Heart left ventricle (tissue), 16 donors: ENCODE measurements at regions not wholly inside any gene's neighbourhood (a gene's known extent, or its start where the extent isn't known, plus 50 kb on each side); places are given as distances from the start of the nearest gene placed in this dataset.

Experiments used
- ATAC-seq, 4 donors: fragments of 200-7000 bp; cut with Tn5 transposase; one replicate each; pipeline ENCODE4 v1.9.1; 2020 to 2022; ENCODE audit warnings: moderate library complexity in 4 of 4, mild to moderate bottlenecking in 3 of 4, moderate number of reproducible peaks in 1 of 4
- DNase-seq, 5 donors: peaks; one replicate each; pipeline ENCODE4 v3.0.0-alpha.2; 2020
- H3K27ac ChIP-seq, 12 donors: fragments of 200-600 bp; sonication (generic) in 4 of 12; one replicate each; pipeline versions ENCODE4 v1.5.0 to v1.8.0; 2016 to 2022; ENCODE audit warnings: mild to moderate bottlenecking in 2 of 12
- H3K27me3 ChIP-seq, 9 donors: fragments of 200-600 bp; sonication (generic) in 2 of 9; one replicate each; pipeline versions ENCODE4 v1.5.1 to v1.8.0; 2016 to 2022; ENCODE audit warnings: mild to moderate bottlenecking in 3 of 9
- H3K36me3 ChIP-seq, 9 donors: fragments of 200-600 bp; sonication (generic) in 2 of 9; one replicate each; pipeline versions ENCODE4 v1.5.0 to v1.8.0; 2018 to 2022; ENCODE audit warnings: mild to moderate bottlenecking in 2 of 9
- H3K4me1 ChIP-seq, 12 donors: fragments of 200-600 bp; sonication (generic) in 4 of 12; one replicate each; pipeline versions ENCODE4 v1.5.0 to v1.8.0; 2016 to 2022; ENCODE audit warnings: mild to moderate bottlenecking in 3 of 12
- H3K4me3 ChIP-seq, 12 donors: fragments of 200-600 bp; sonication (generic) in 4 of 12; one replicate each; pipeline versions ENCODE4 v1.5.0 to v1.8.0; 2017 to 2022; ENCODE audit warnings: mild to moderate bottlenecking in 9 of 12, moderate library complexity in 4 of 12
- H3K9me3 ChIP-seq, 12 donors: fragments of 200-600 bp; sonication (generic) in 4 of 12; one replicate each; pipeline versions ENCODE4 v1.5.0 to v1.8.0; 2016 to 2022; ENCODE audit warnings: mild to moderate bottlenecking in 1 of 12
- CTCF ChIP-seq, 12 donors: fragments of 200-600 bp; sonication (generic) in 4 of 12; IDR thresholded peaks; one replicate each; pipeline versions ENCODE4 v1.5.0 to v1.8.0; 2018 to 2022; ENCODE audit warnings: antibody characterized with exemption in 12 of 12, mild to moderate bottlenecking in 5 of 12
- POLR2A ChIP-seq, 2 donors: fragments of 450-650 bp; IDR thresholded peaks; one replicate each; pipeline ENCODE4 v1.6.1; 2017; ENCODE audit warnings: antibody characterized with exemption in 2 of 2, mild to moderate bottlenecking in 2 of 2, moderate library complexity in 2 of 2
- WGBS, 4 donors: extraction: QIAGEN DNeasy Blood & Tissue Kit in 2 of 4; methylation state at CpG; one replicate each; pipeline versions ENCODE4 v1.1.5 to v1.1.7; 2013 to 2018; 5-methylcytosine and 5-hydroxymethylcytosine counted together
- intact Hi-C, 10 donors: fragments of 100-400 bp; cut with DNase I; formaldehyde crosslinking; loops; one replicate each; pipeline versions ENCODE4 v1.11.1 to v1.14.2; 2022
- donor health status: ischemic (EF 13 %, LVEDD 7.1; RV severe dilation, severe dysfunction).
- donor health status: healthy with polysubstance abuse.
- donor health status: DM: no; HTN: yes; CAD: no.
- donor health status: DM: no; HTN: no; CAD: no.
- donor health status: ischemic (EF 25% LVEDD 6.9; RV normal size, moderate dysfunction).
- donor health status: ischemic (EF 25% LVEDD 5.7; RV mildly dilated, moderate dysfunction).
- donor health status: healthy.
- donor health status: DM: yes; HTN: yes; CAD: no.
- donor health status: ischemic (EF 35%, LVEDD 5.7; RV mildly dilated, moderate dysfunction).
- donor health status: nonischemic (EF 11% LVEDD 7.7; RV severe dilation, severe dysfunction).
- donor health status: DM: yes; HTN: yes; CAD: no.
- donor health status: PGD.
- donor health status: ischemic (EF 29% LVEDD 5.4; RV normal size, mild dysfunction).
- donor health status: nonischemic (EF 23%, LVEDD 6.1; RV moderate dilation, normal function).

- H3K36me3 ChIP-seq, result no peaks in the 10 kb centered on the region
- no peaks in the 10 kb centered on the region for H3K4me1 ChIP-seq
- TF ChIP-seq POLR2A (IDR thresholded peaks at IDR 0.05) (no peak), CTCF (IDR thresholded peaks at IDR 0.05) (no peak)
- ATAC-seq (no peak), DNase-seq (no peak)
- WGBS, 4 donors, result 69 to 80% (median 73%) methylated on average over 4 of the region's 4 CpGs
- H3K4me3 ChIP-seq, result no peak overlapping the region
- H3K27me3 ChIP-seq, result peaks cover 0 to 3% (median 0%) of the 10 kb centered on the region in 9 donors
- intact Hi-C loops, result no loop called here
- H3K9me3 ChIP-seq, result peaks cover 0 to 2% (median 0%) of the 10 kb centered on the region in 12 donors
- H3K27ac ChIP-seq, result no peak overlapping the region
Measured at GRCh38 chr13:106246666-106247188, 288.7 kb downstream of the EFNB2 start.

DNA sequence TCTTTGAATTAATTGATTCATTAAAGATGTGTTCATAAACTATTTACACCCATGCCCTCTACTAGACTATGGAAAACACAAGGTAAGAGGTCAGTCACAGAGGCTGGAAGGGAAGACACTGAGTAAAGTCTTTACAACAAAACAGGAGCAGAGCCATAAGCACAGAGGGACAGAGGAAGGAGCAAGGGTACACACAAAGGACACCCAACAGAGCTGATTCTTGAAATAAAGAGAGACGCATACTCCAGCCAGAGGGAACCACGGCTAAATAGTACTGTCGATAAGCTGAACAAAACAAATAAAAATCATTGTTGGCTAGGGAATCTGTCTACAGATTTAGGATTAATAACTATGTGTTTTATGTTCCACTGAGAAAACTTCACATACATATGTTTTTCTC, 289.2 kb downstream of the EFNB2 start:
- Histone ChIP-seq H3K4me3 (no peak overlapping the region), H3K9me3 (no peaks in the 10 kb centered on the region), H3K27me3 (peaks cover 0 to 7% (median 0%) of the 10 kb centered on the region in 9 donors), H3K36me3 (no peaks in the 10 kb centered on the region), H3K27ac (no peak overlapping the region), H3K4me1 (no peaks in the 10 kb centered on the region)
- ATAC-seq (no peak), DNase-seq (no peak)
- intact Hi-C loops, result no loop called here
- TF ChIP-seq POLR2A (IDR thresholded peaks at IDR 0.05) (no peak), CTCF (IDR thresholded peaks at IDR 0.05) (no peak)
- 86 to 94% (median 91%) methylated on average over 3 of the region's 3 CpGs for WGBS, 4 donors

DNA sequence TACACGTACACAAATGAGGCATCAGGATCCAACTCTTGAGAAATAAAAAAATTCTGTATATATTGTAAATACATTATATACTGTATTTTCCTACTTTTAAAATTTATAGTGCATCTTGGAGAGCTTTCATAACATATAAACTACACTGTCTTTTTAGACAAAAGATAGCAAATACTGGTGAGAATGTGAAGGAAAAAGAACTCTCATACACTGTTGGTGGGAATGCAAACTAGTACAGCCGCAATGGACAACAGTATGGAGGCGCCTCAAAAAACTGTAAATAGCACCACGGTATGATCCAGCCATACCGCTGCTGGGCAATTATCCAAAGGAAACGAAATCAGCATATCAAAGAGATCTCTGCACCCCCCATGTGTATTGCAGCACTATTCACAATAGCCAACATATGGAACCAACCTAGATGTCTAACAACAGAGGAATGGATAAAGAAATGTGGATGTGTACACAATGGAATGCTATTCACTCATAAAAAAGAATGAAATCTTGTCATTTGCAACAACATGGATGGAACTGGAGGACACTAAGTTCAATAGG, 292.4 kb downstream of the EFNB2 start:
- no peaks in the 10 kb centered on the region for H3K9me3 ChIP-seq
- DNase-seq, result no peak
- TF ChIP-seq POLR2A (IDR thresholded peaks at IDR 0.05) (no peak), CTCF (IDR thresholded peaks at IDR 0.05) (no peak)
- WGBS, 4 donors, result 82 to 91% (median 87%) methylated on average over 6 of the region's 6 CpGs
- ATAC-seq, result no peak
- peaks cover 0 to 7% (median 0%) of the 10 kb centered on the region in 9 donors for H3K27me3 ChIP-seq
- no peak overlapping the region for H3K4me3 ChIP-seq
- no peaks in the 10 kb centered on the region for H3K36me3 ChIP-seq
- intact Hi-C loops, result no loop called here
- no peaks in the 10 kb centered on the region for H3K4me1 ChIP-seq
- no peak overlapping the region for H3K27ac ChIP-seq

DNA sequence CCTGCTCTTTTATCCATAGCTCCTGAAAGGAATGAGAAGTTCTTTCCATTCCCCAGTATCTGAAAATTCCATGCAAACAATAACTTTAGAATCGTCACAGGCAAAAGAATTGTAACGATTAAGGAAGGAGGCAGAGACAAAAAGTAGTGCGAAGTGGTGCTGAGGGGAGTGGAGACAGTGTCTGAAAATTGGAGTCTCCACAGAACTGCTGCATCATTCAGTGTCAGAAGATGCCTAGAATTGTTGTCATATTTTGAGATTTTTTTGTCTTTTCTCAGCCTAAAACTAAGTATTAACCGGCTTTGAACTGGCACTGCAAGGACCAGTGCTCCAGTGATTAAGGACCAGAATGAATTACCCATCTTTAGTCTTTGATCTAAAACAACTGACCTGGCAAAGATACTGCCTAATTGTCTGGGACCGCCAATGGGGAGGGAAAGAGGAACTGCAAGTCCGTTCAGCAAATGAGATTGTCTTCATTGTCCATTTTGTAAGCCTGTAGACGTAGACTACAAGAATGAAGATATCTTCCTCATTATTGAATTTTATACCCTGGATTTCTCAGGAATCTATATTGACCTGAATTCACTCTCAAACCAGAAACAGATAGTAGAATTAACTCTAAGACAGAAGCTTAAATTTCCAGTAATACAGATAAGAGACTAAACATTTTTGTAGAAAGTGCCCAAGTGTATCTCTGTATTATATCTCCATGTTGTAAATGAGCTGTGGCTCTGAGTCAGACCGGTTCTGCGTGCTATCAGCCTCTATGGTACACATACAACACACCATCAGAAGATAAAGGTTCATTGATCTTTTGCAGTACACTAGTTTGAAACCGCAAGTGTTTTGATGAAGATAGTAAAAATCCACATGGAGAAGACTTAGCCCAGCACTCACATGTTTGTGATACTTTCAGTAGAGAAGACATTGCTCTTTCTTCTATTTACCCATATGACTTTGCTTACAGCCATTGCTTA, 293.2 kb downstream of the EFNB2 start:
- intact Hi-C loops, result no loop called here
- Histone ChIP-seq H3K27me3 (peaks cover 0 to 7% (median 0%) of the 10 kb centered on the region in 9 donors), H3K36me3 (no peaks in the 10 kb centered on the region), H3K9me3 (no peaks in the 10 kb centered on the region), H3K27ac (no peak overlapping the region), H3K4me1 (no peaks in the 10 kb centered on the region), H3K4me3 (no peak overlapping the region)
- DNase-seq, result no peak
- TF ChIP-seq CTCF (IDR thresholded peaks at IDR 0.05), result no peak
- TF ChIP-seq POLR2A (IDR thresholded peaks at IDR 0.05), result no peak
- ATAC-seq, result no peak
- 77 to 85% (median 82%) methylated on average over 10 of the region's 10 CpGs for WGBS, 4 donors
